HG03354 (cell line): ENCODE measurements at regions not wholly inside any gene's neighbourhood (a gene's known extent, or its start where the extent isn't known, plus 50 kb on each side); places are given as distances from the start of the nearest gene placed in this dataset.

ENCODE experiments used
- ATAC-seq: cut with Tn5 transposase; IDR thresholded peaks from one replicate; pipeline ENCODE4 v1.9.1; 2021; ENCODE audit warnings: mild to moderate bottlenecking; ENCODE audit not compliant: unreplicated experiment, poor library complexity, severe bottlenecking

- ATAC-seq: no peak
Observed at GRCh38 chr9:79360387-79361347, 211.1 kb upstream of the TLE4 start.

GRCh38 chr9:79362100-79363081 lies 209.4 kb upstream of the TLE4 start:
- ATAC-seq: no peak

GRCh38 chr9:79369676-79370075 lies 202.1 kb upstream of the TLE4 start:
- no peak for ATAC-seq

GRCh38 chr9:79371301-79371700 lies 200.5 kb upstream of the TLE4 start:
- ATAC-seq: no peak

GRCh38 chr9:79371948-79372555 lies 199.7 kb upstream of the TLE4 start:
- ATAC-seq: no peak

GRCh38 chr9:79377339-79377855 lies 194.4 kb upstream of the TLE4 start:
- no peak for ATAC-seq

DNA sequence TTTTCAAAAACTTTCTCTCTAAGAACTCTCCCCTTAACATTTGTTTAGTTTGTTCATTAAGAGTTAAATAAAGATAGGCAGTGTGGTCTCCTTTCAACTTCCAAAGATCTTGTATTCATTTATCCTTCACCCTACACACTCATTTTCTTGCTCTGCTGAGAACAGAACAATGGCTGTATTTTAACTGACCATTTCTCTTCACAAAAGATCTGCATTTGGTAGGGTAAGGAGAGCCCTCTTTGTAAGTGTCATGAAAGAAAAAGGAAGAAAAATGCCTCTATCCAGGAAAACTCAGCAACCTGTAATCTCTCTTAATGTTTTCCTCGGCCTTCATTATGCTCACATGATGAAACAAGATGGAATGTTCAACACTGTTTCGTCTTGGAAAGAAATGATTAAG lies 193.7 kb upstream of the TLE4 start:
- no peak for ATAC-seq

GRCh38 chr9:79382044-79382443 lies 189.7 kb upstream of the TLE4 start:
- ATAC-seq: no peak

DNA sequence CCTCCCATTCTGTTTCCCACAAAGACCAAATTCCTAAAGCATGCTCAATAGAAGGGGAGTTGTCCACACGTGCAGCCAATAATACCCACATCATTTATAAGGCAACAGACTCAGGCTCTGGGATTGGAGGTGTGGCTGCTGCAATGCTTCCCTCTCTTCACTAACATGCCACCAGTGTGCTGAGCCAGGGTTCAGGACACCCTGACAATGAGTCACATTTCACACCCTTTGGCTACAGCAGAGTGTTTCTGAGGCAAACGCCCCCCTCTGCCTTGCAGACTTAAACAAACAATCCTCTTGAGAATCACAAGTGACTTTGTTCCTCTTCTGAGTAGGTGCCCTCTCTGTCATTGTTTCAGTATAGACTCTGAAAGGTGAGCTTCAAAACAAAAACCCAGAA lies 189.3 kb upstream of the TLE4 start:
- ATAC-seq: no peak

DNA sequence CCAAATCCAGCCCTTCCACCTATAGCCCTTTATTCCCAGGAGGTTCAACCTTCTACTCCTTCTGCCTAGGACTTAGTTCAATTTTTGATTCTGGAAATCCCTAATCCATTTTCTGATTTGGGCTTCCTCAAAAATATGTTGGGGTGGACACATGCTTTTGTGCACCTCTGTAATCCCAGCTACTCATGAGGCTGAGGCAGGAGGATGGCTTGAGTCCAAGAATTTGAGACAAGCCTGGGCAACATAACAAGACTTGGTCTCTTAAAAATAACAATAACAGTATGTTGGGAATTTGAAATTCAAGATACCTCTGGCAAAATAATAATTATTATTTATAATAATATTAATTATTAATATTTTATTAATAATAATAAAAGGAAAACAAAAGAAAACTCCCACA lies 188.7 kb upstream of the TLE4 start:
- ATAC-seq: no peak

DNA sequence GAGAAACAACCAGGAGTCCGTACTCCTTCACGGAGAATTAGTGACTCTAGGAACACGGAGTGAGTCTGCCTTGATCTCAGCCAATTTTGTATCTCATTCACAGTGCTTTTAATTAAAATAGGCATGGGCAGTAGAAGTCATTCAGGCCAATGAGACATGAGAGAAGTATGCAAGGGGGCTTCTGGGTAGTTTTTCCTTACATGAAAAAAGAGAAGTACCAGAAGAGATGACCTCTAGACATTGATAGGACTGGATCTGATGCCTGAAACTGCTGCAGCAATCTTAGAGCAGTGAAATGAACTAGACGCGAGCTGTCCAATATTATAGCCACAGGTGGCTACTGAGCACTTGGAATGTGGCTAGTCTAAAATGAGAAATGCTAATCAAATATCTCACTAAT lies 187.7 kb upstream of the TLE4 start:
- ATAC-seq: no peak

DNA sequence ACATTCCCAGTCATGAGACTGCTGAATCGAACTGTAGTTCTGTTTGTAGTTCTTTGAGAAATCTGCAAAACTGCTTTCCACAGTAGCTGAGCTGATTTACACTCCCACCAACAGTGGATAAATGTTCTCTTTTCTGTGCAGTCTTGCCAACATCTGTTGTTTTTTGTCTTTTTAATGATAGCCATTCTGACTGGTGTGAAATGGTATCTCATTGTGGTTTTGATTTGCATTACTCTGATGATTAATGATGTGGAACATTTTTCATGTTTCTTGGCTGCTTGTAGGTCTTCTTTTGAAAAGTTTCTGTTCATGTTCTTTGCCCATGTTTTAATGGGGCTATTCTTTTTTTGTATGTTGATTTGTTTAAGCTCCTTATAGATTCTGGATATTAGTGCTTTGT lies 187.3 kb upstream of the TLE4 start:
- ATAC-seq: no peak

DNA sequence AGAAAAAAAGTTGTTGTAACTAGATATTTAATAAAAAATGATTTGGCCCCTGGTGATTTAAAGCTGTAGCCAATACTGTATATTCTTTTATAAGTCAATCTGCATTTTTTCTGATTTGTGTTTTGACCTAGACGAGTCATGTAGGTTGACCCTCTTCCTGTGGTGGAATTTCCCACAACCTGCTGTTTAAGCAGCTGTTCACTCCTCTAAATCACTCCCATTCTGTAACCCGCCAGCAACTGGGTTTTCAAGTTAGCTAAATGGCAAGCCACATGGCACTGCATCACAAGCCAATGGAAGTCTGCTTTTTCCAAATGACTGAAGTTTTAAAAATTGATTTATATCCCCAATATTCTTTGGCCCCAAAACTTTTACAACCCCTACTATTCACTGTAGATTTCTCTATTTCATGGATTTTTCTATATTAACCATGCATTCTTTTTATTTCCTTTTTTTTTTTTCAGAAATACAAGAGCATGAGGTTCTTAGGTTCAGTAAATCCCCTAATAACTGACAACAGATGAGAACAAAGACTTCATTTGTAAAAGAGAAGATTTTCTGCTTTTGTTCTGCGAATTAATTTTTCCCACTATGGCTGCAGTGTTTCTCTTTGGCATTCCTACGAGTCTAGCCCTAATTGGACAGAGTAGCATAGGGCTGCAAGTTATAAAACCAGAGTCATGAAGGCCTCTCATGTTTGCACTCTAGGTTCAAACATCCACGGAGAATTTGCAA lies 184.5 kb upstream of the TLE4 start:
- ATAC-seq: no peak

DNA sequence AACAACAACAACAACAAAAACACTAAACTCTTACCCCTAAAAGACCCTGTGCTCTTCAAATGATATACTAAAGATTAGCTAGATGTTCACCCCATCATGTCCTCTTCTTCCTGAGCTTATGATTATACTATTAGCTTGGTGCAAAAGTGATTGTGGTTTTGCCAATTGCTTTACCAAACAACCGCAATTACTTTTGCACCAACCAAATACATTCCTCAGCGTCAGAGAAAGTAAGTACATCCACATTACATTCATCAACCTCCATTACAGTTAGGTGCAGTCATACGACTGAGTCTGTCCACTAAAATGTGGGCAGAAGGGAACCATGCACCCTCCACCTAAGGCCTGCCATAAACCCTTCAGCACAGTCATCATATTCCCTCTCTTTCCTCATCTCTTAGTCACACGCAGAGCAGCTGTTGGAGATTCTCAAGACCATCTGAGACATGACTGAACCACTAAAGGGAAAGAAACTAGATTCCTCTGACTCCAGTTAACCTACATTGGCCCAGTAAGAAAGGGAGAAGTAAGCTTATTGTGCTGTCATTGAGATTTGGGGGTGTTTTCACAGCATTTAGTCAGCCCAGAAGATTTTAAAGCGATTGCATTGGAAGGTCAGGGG lies 181.6 kb upstream of the TLE4 start:
- ATAC-seq: no peak

- no peak for ATAC-seq
Observed at GRCh38 chr9:79390781-79391770, 180.7 kb upstream of the TLE4 start.

GRCh38 chr9:79395228-79395627 lies 176.5 kb upstream of the TLE4 start:
- no peak for ATAC-seq

DNA sequence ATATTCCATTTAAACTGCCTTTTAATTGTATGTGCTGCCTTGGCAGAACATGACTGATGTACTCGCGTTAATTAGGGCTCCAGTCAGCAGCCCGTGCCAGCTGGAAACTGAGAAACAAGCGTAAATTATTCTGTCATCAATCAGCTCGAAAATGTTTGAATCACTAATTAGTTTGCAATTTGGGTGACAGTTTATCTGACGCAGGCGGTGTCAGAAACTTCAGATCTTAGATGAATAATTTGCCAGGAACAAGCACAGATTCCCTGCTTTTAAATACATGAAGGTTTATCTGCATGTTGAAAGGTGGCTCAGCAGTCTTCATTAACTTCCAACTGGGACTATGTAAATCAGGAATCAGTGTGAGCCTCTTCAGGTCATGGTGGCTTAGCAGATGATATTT lies 176.0 kb upstream of the TLE4 start:
- ATAC-seq: no peak

GRCh38 chr9:79396168-79396567 lies 175.6 kb upstream of the TLE4 start:
- ATAC-seq: no peak
